Osteocyte (in vitro differentiated cells): ENCODE measurements at regions not wholly inside any gene's neighbourhood (a gene's known extent, or its start where the extent isn't known, plus 50 kb on each side); places are given as distances from the start of the nearest gene placed in this dataset.

ENCODE experiments used
- DNase-seq: peaks from one replicate; pipeline ENCODE4 v3.0.0; 2021; ENCODE audit warnings: mixed read lengths; ENCODE audit not compliant: unreplicated experiment; ENCODE audit errors: extremely low spot score
- H3K27ac Mint-ChIP-seq: one replicate; pipeline ENCODE4 v1.8.0; 2021; ENCODE audit warnings: mild to moderate bottlenecking, mixed read lengths; ENCODE audit not compliant: unreplicated experiment
- H3K27me3 Mint-ChIP-seq: one replicate; pipeline ENCODE4 v1.8.0; 2021; ENCODE audit warnings: mixed read lengths; ENCODE audit not compliant: unreplicated experiment
- H3K36me3 Mint-ChIP-seq: one replicate; pipeline ENCODE4 v1.8.0; 2021; ENCODE audit warnings: mixed read lengths; ENCODE audit not compliant: unreplicated experiment
- H3K4me1 Mint-ChIP-seq: one replicate; pipeline ENCODE4 v1.8.0; 2021; ENCODE audit warnings: mixed read lengths; ENCODE audit not compliant: unreplicated experiment
- H3K4me3 Mint-ChIP-seq: one replicate; pipeline ENCODE4 v1.8.0; 2021; ENCODE audit warnings: mild to moderate bottlenecking, moderate library complexity, mixed read lengths; ENCODE audit not compliant: unreplicated experiment
- H3K9me3 Mint-ChIP-seq: one replicate; pipeline ENCODE4 v1.8.0; 2021; ENCODE audit warnings: mixed read lengths; ENCODE audit not compliant: unreplicated experiment
- TF ChIP-seq, protein P1 (sequence below): fragments of 200-600 bp; sonication (generic); IDR thresholded peaks from 2 replicates; pipeline ENCODE4 v1.5.0; 2021; ENCODE audit warnings: antibody characterized with exemption, mild to moderate bottlenecking, moderate library complexity

DNA sequence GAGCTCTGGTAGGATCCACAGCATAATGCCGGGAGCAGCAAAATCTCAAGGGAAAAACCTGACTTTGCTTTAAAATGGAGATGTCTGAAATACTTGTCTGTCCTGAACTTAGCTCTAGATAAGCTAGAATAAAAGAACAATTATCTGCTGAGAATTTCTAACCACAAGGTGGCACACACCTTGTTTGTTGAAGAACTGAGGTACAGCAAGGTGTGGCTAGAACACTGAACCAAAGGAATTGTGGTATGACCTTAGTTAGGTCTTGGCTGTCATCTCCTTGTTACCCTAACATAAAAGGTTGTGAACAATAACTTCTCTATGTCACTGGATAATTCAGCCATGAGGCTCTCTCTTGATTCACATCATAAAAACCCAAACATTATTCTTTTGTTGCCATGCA, 72.3 kb upstream of the ANXA1 start:
- TF ChIP-seq, protein P1, sequence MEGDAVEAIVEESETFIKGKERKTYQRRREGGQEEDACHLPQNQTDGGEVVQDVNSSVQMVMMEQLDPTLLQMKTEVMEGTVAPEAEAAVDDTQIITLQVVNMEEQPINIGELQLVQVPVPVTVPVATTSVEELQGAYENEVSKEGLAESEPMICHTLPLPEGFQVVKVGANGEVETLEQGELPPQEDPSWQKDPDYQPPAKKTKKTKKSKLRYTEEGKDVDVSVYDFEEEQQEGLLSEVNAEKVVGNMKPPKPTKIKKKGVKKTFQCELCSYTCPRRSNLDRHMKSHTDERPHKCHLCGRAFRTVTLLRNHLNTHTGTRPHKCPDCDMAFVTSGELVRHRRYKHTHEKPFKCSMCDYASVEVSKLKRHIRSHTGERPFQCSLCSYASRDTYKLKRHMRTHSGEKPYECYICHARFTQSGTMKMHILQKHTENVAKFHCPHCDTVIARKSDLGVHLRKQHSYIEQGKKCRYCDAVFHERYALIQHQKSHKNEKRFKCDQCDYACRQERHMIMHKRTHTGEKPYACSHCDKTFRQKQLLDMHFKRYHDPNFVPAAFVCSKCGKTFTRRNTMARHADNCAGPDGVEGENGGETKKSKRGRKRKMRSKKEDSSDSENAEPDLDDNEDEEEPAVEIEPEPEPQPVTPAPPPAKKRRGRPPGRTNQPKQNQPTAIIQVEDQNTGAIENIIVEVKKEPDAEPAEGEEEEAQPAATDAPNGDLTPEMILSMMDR: no peak
- H3K36me3 Mint-ChIP-seq: no peaks in the 10 kb centered on the region
- peaks cover 49% of the 10 kb centered on the region for H3K27me3 Mint-ChIP-seq
- peaks cover 10% of the 10 kb centered on the region for H3K4me1 Mint-ChIP-seq
- H3K4me3 Mint-ChIP-seq: no peak overlapping the region
- H3K27ac Mint-ChIP-seq: no peak overlapping the region
- DNase-seq: no peak
- no peaks in the 10 kb centered on the region for H3K9me3 Mint-ChIP-seq

DNA sequence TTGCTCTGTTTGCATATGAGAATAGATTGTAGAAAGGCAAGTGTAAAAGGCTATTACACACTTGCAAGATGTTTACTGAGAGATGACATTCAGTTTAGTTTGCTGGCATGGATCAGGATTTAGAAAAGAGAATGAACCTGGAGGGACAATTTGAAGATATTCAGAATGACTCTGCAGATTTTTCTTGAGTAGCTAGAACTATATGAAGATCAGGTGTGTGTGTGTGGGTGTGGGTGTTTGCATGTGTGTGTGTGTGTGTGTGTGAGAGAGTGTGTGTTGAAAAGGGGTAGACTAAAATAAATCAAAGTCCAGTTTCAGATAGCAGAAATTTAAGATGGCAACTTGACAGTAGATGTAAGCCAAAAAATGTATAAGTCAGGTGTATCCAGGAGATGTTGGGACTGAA, 74.0 kb upstream of the ANXA1 start:
- TF ChIP-seq, protein P1: no peak
- H3K27ac Mint-ChIP-seq: no peak overlapping the region
- no peak for DNase-seq
- H3K4me3 Mint-ChIP-seq: no peak overlapping the region
- no peaks in the 10 kb centered on the region for H3K9me3 Mint-ChIP-seq
- no peaks in the 10 kb centered on the region for H3K36me3 Mint-ChIP-seq
- H3K4me1 Mint-ChIP-seq: peaks cover 15% of the 10 kb centered on the region
- H3K27me3 Mint-ChIP-seq: peaks cover 43% of the 10 kb centered on the region

DNA sequence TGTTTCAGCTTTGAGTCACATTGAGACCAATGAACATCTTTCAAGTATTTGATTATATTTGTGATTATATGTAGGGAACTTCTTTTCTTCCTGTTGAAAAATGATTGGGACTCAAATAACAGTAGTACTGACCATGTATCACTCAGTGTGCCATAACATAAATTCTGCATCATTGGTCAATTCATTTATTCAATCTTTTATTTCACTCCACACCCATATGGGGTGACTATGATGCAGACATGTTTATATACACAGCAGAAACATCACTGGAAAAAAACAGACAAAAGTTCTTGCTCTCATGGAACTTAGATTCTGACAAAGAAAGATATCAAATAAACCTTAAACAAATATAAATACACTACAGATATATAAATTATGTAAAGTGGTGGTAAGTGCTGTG, 74.7 kb upstream of the ANXA1 start:
- no peaks in the 10 kb centered on the region for H3K9me3 Mint-ChIP-seq
- no peak overlapping the region for H3K27ac Mint-ChIP-seq
- H3K4me1 Mint-ChIP-seq: peaks cover 14% of the 10 kb centered on the region
- peaks cover 40% of the 10 kb centered on the region for H3K27me3 Mint-ChIP-seq
- H3K4me3 Mint-ChIP-seq: no peak overlapping the region
- TF ChIP-seq, protein P1: no peak
- H3K36me3 Mint-ChIP-seq: no peaks in the 10 kb centered on the region
- DNase-seq: no peak

DNA sequence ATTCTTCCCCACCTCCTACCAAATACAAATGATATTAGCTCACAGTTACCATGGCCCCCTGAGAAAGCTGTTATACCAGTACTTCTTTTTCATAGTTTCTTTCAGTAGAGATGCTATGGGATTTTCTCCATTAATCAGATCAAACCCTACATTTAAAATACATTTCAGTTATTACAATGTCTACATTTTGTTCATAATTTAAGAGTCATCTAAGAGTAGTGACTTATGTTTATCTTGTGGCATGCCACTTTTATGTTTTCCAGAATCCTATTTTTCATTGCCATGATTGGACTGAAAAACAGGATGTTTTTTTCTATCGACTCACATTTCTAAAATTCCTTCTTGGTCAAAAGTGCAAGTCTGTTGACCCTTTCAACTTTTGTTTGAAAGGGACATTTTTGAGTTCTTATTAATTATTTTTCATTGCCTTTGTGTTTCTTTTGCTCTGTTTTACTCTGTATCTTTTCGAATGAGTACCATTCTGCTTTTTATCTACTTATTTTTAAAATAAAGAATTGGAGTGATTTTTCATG, 77.4 kb upstream of the ANXA1 start:
- Mint-ChIP-seq H3K9me3 (no peaks in the 10 kb centered on the region), H3K4me1 (peaks cover 7% of the 10 kb centered on the region), H3K27me3 (peaks cover 25% of the 10 kb centered on the region), H3K4me3 (no peak overlapping the region), H3K27ac (no peak overlapping the region), H3K36me3 (no peaks in the 10 kb centered on the region)
- DNase-seq: no peak
- TF ChIP-seq, protein P1: no peak

DNA sequence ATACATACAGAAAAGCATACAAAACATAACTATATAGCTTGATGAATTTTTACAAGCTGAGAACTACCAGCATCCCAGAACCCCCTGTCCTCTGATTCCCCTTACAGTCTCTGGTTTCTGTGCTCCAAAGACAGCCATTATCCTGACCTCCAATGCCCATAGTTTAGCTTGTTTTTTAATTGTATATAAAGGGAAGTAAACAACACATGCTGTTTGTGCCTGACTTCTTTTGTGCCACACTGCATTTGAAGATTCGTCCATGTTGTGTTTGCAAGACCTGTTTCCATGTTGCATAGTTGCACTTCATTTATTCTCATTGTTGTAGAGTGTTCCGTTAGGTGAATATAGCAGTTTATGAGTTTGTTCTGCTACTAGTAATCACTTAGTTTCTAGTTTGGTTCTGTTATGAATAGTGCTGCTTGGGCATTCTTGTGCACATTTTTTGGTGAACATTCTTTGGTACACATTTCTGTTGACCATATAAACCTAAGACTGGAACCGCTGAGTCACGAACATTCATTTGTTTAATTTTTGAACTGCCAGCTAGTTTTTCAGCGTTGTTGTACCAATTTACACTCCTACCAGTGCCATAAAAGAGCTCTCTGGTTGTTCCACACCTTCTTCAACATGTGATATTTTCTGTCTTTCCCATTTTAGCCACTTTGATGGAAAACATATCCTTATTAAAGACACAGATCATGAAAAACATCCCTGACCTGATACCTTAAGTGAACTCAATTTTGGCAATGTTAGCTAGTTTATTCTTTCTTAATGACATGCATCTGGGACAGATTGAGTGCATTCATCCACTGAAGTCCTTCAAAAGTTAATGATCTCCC, 78.1 kb upstream of the ANXA1 start:
- TF ChIP-seq, protein P1: no peak
- no peaks in the 10 kb centered on the region for H3K9me3 Mint-ChIP-seq
- H3K4me3 Mint-ChIP-seq: no peak overlapping the region
- H3K27me3 Mint-ChIP-seq: peaks cover 24% of the 10 kb centered on the region
- no peaks in the 10 kb centered on the region for H3K36me3 Mint-ChIP-seq
- no peak overlapping the region for H3K27ac Mint-ChIP-seq
- DNase-seq: no peak
- peaks cover 7% of the 10 kb centered on the region for H3K4me1 Mint-ChIP-seq
